ENCODE measurements at regions not wholly inside any gene's neighbourhood (a gene's known extent, or its start where the extent isn't known, plus 50 kb on each side); places are given as distances from the start of the nearest gene placed in this dataset.

DNA sequence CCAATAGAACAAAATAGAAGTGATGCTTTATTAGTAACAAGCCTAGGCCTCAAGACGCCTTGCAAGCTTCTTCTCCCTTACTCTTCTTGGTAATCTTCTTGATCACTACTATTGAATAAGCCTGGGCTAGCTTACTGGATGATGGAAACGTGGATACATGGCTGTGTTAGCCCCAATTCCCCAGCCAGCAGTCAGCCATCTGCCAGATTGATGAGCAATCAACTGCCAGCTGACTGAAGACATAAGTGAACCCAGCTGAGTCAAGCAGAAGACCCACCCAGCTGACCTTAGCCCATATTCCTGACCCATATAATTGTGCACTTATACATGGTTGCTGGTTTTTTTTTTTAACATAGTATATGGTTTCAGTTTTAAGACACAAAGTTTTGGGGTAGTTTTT lies 130.4 kb downstream of the DHX15 start:
- no peaks in the 10 kb centered on the region for H3K36me3 Mint-ChIP-seq
- no peak overlapping the region for H3K4me3 ChIP-seq (replicated peaks in 1 of 3; ENCODE audit: low read depth in 2 of 3, low read length in 3 of 3)
- no peak overlapping the region for H3K27ac Mint-ChIP-seq
- no peaks in the 10 kb centered on the region for H3K27me3 ChIP-seq (ENCODE audit: control insufficient read depth in 2 of 2, insufficient read depth in 2 of 2, low read length in 2 of 2)
- H3K9ac ChIP-seq (ENCODE audit: insufficient read depth, low read length, poor library complexity, severe bottlenecking), result no peak overlapping the region
- DNase-seq, result no peak
- H3K27me3 Mint-ChIP-seq (ENCODE audit: low read depth in 3 of 3), result peaks cover 3 to 6% (median 4%) of the 10 kb centered on the region in 3 donors
- intact Hi-C loops (cut with micrococcal nuclease), result no loop called here
- H3K79me2 ChIP-seq (ENCODE audit: insufficient read depth, low read length), result no peaks in the 10 kb centered on the region
- no peak overlapping the region for H2AFZ ChIP-seq (ENCODE audit: insufficient read depth, low read depth, low read length, poor library complexity, severe bottlenecking)
- H3K4me1 Mint-ChIP-seq, result peaks cover 2% of the 10 kb centered on the region
- H3K9me3 ChIP-seq (replicated peaks in 1 of 2; ENCODE audit: control insufficient read depth in 1 of 2, insufficient read depth in 1 of 2, low read length in 2 of 2), result peaks cover 0 to 3% of the 10 kb centered on the region in 2 donors
- no peaks in the 10 kb centered on the region for H3K4me1 ChIP-seq (ENCODE audit: control insufficient read depth in 1 of 2, insufficient read depth in 2 of 2, low read length in 2 of 2)
- H3K9me3 Mint-ChIP-seq, result peaks cover 0 to 10% (median 7%) of the 10 kb centered on the region in 7 donors
- H4K20me1 ChIP-seq (ENCODE audit: insufficient read depth, low read length), result no peaks in the 10 kb centered on the region
- no peak overlapping the region for H3K4me3 Mint-ChIP-seq
- H3K4me2 ChIP-seq (replicated peaks; ENCODE audit: extremely low read depth, low read length, poor library complexity, severe bottlenecking), result no peak overlapping the region
- WGBS (ENCODE audit: insufficient coverage), result 100% methylated on average over 1 of the region's 2 CpGs
- TF ChIP-seq, protein P1, sequence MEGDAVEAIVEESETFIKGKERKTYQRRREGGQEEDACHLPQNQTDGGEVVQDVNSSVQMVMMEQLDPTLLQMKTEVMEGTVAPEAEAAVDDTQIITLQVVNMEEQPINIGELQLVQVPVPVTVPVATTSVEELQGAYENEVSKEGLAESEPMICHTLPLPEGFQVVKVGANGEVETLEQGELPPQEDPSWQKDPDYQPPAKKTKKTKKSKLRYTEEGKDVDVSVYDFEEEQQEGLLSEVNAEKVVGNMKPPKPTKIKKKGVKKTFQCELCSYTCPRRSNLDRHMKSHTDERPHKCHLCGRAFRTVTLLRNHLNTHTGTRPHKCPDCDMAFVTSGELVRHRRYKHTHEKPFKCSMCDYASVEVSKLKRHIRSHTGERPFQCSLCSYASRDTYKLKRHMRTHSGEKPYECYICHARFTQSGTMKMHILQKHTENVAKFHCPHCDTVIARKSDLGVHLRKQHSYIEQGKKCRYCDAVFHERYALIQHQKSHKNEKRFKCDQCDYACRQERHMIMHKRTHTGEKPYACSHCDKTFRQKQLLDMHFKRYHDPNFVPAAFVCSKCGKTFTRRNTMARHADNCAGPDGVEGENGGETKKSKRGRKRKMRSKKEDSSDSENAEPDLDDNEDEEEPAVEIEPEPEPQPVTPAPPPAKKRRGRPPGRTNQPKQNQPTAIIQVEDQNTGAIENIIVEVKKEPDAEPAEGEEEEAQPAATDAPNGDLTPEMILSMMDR (IDR thresholded peaks at IDR 0.05), result no peak
- H3K36me3 ChIP-seq (replicated peaks in 1 of 2; ENCODE audit: control insufficient read depth in 1 of 2, insufficient read depth in 2 of 2, low read length in 2 of 2), result no peaks in the 10 kb centered on the region
- no peak overlapping the region for H3K27ac ChIP-seq (ENCODE audit: low read depth in 1 of 2, low read length in 2 of 2)

DNA sequence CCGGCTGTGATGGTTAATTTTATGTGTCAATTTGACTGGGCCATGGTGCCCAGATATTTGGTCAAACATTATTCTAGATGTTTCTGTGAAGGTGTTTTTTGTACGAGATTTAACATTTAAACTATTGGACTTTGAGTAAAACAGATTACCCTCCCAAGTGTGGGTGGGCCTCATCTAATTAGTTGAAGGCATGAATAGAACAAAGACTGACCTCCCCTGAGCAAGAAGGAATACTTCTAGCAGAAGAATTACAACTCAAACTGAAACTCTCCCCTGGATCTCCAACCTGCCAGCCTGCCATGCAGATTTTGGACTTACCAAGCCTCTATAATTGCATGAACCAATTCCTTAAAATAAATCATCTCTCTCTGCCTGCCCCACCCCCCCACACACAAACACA lies 132.5 kb downstream of the DHX15 start:
- WGBS (ENCODE audit: insufficient coverage), result 100% methylated on average over 1 of the region's 2 CpGs
- H3K9me3 Mint-ChIP-seq, result peaks cover 0 to 11% (median 7%) of the 10 kb centered on the region in 7 donors
- Histone ChIP-seq H3K36me3 (replicated peaks in 1 of 2; ENCODE audit: control insufficient read depth in 1 of 2, insufficient read depth in 2 of 2, low read length in 2 of 2) (no peaks in the 10 kb centered on the region), H3K9me3 (replicated peaks in 1 of 2; ENCODE audit: control insufficient read depth in 1 of 2, insufficient read depth in 1 of 2, low read length in 2 of 2) (peaks cover 0 to 3% of the 10 kb centered on the region in 2 donors), H3K4me1 (ENCODE audit: control insufficient read depth in 1 of 2, insufficient read depth in 2 of 2, low read length in 2 of 2) (no peaks in the 10 kb centered on the region), H3K9ac (ENCODE audit: insufficient read depth, low read length, poor library complexity, severe bottlenecking) (no peak overlapping the region), H4K20me1 (ENCODE audit: insufficient read depth, low read length) (no peaks in the 10 kb centered on the region), H3K79me2 (ENCODE audit: insufficient read depth, low read length) (no peaks in the 10 kb centered on the region), H3K4me2 (replicated peaks; ENCODE audit: extremely low read depth, low read length, poor library complexity, severe bottlenecking) (no peak overlapping the region), H2AFZ (ENCODE audit: insufficient read depth, low read depth, low read length, poor library complexity, severe bottlenecking) (no peak overlapping the region), H3K27ac (ENCODE audit: low read depth in 1 of 2, low read length in 2 of 2) (no peak overlapping the region), H3K4me3 (replicated peaks in 1 of 3; ENCODE audit: low read depth in 2 of 3, low read length in 3 of 3) (no peak overlapping the region), H3K27me3 (ENCODE audit: control insufficient read depth in 2 of 2, insufficient read depth in 2 of 2, low read length in 2 of 2) (no peaks in the 10 kb centered on the region)
- TF ChIP-seq, protein P1 (IDR thresholded peaks at IDR 0.05), result no peak
- H3K27ac Mint-ChIP-seq, result no peak overlapping the region
- intact Hi-C loops (cut with micrococcal nuclease), result no loop called here
- no peaks in the 10 kb centered on the region for H3K36me3 Mint-ChIP-seq
- H3K4me3 Mint-ChIP-seq, result no peak overlapping the region
- peaks cover 2% of the 10 kb centered on the region for H3K4me1 Mint-ChIP-seq
- no peak for DNase-seq
- H3K27me3 Mint-ChIP-seq (ENCODE audit: low read depth in 3 of 3), result peaks cover 3 to 6% (median 4%) of the 10 kb centered on the region in 3 donors

All from CD14-positive monocyte (primary cell).